ENCODE measurements at regions not wholly inside any gene's neighbourhood (a gene's known extent, or its start where the extent isn't known, plus 50 kb on each side); places are given as distances from the start of the nearest gene placed in this dataset.

DNA sequence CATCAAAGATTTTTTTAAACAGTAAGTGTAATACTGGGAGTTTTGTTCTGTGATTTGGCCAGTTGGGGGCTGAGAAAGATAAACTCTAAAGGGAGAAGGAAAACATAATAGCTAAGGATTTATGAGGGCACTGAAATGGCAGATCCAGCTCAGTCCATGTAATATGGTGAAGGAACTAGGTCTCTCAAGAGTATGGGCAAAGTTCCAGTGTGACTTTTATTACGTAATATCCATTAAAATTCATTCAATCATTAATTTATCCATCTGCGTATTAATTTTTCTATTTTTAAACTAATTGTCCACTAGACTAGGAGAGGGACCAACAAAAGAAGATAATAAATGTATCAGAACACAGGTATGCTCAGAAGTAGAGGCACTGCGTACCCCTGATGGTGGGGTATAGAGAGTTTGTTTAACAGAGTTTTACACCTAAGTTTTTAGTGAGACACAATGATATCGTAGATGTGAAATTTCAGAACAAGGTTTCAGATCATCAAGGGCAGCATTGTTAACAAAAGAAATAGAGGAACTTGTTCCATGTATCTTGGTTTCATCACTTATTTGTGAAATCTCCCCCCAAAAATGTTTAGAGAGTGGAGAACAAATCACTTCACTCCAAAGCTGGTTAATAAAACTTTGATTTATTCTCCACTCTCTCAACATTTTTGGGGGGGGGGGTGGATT, 351.1 kb downstream of the GRXCR1 start:
- DNase-seq (ENCODE audit: low read depth, low spot score): no peak

DNA sequence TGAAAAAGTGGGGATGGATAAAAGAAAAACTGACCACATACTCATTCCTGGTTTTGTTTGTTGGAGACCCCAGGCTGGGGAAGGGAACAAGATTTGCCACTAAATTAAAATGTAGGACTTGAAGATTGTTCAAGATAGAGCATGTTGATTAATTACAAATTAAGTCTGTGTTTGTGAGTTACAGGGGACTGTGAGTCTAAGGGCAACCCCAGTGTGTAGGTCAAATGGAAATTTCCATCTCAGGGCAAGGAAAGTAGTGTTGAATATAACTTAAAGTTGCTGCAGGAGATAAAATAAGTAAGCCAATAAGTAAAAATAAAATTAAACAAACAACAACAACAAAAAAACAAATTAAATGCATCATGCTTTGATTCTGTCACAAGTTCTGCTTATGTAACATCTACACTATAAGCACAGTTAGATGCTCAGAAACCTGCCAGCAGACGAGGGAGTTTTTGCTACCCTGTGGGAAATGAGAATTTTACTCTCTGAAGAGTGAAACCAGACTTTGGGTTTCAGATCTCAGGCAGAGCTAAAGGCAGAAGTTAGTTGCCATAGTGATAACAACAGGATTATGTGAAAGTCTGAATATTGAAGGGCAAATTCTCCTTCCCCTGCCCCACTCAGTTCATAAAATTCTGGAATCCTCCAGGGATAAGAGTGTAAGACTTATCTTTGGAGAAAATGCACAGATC, 352.3 kb downstream of the GRXCR1 start:
- no peak for DNase-seq (ENCODE audit: low read depth, low spot score)

DNA sequence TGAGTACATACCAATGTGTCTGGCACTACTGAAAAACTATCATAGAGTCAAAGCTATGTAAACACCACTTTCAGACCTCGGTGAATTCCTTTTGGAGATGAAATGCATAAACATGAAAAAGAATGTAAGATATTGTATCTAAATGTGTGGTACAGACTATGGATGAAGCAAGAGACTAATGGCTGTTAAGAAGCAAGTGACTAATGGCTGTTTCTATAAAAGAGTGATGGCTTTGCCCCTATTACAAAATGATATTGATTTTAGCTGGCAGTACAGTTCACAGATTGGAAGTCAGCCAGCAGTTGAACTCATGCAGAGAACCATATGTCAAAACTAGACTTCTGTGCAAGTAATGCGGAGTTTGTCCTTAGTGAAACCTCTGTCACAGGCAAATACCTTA, 359.3 kb downstream of the GRXCR1 start:
- DNase-seq (ENCODE audit: low read depth, low spot score): no peak

DNA sequence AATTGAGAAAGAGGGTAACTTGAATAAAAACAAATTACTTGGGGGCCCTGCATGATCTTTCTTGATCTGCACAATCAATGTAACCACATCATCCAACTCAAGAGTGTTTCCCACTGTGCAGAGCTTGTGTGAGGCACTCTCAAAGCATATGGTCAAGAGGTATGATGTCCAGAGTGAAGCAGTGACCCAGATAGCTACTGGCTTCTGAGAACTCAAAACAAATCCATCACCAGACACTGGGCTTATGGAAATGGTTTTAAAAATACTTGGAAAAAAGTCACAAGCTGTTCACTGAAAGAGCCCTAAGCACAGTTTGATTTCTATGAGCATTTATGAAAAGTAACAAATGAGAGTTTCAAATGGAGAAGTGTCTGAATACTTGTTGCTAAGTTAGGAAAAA, 361.0 kb downstream of the GRXCR1 start:
- no peak for DNase-seq (ENCODE audit: low read depth, low spot score)

DNA sequence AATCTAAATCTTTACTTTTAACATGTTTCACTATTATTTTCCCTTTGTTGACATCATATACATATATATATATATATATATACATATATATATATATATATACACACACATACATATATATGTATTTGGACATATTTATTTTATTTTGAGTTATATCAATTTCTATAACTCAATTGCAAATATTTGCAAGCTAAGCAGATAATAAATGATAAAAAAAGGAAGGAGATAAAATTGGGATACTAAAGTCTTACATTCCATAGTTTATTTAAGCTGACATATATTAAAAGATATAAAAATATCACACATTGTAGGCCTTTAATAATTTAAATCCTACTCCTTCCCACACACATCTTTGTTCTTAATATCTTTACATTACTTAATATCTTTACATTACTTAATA, 372.2 kb downstream of the GRXCR1 start:
- no peak for DNase-seq (ENCODE audit: low read depth, low spot score)

DNA sequence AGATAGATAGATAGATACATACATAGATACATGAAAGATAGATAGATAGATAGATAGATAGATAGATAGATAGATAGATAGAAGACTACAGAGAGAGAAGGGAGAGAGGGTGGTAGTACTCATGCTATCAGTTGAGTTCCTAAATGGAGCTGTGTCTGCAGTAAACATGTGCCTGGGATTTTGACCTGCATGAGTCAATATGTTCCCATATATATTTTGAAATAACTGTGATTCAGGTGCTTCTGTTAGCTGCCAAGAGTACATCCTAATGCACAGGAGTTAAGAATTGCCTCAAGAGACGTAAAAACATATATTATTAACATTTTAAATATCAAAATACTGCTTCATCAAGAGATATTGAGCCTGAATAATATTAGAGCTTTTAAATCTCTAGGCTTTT, 379.4 kb downstream of the GRXCR1 start:
- DNase-seq (ENCODE audit: low read depth, low spot score): no peak

DNA sequence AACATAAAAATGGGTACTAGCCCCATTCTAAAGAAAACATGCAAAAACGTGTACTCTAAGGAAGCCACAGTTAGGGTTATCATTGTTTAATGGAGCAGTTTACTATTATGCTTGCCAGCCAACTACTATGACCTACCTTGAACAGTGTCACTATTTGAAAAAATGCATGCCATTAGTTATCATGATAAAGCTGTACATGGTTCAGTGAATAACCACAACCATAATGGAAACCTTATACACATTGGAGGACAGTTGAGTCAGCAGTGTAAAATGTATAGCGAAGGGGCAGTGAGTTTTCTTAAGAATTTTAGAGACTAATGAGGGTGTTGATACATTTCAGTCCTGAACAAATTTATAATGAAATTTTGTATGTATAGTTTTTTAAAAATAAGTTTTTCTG, 381.9 kb downstream of the GRXCR1 start:
- no peak for DNase-seq (ENCODE audit: low read depth, low spot score)

DNA sequence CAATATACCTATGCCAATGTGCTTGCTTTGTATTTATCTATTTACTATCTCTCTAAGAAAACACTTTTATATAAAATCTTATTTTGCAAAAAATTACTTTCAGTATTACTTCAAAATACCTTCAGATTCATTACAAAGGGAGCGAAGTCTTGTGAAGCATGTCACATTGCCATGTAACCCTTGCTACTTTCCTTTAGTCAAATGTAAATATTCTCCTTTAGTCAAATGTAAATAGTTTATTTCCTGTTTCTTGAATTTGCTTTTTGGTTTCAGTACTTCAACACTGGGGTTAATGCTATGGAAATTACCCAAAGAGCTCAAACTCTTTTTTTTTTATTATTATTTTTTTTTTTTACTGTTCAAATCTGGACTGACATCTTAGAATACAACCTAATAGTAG, 383.3 kb downstream of the GRXCR1 start:
- no peak for DNase-seq (ENCODE audit: low read depth, low spot score)

DNA sequence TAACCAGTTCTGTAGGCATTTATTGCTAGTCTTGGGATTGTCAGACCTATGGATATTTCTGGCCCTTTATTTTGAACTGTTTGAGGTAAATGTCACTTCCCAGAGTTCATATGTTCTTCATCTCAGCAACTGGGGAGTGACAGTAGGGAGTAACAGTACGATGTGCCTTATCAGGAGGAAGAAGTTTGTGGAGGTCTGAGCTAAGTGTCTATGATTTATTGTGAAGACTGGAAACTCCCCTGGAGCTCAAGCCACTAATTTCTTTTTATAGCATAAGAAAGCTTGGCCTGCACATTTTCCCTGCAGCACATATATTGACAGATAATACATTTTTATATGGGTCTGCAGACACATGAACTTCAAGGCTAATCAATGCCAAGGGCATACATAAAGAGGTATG, 383.8 kb downstream of the GRXCR1 start:
- no peak for DNase-seq (ENCODE audit: low read depth, low spot score)

DNA sequence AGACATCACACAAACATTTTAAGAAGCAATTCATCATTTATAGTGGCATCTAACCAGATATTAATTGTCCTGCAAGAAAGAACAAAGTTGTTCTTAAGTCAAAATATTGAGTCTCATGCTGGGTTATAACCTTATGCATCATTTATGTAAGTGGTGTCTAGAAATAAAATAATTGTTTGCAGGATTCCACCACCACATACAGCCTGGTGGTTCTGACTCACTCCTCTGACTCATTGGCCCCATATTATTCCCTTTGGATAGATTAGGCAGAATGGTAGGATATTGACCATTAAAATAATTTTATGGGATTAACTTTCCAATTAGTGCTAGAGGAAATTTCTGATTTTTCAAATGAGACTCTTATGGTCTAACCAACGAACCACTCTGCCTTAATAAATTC, 384.5 kb downstream of the GRXCR1 start:
- DNase-seq (ENCODE audit: low read depth, low spot score): no peak

DNA sequence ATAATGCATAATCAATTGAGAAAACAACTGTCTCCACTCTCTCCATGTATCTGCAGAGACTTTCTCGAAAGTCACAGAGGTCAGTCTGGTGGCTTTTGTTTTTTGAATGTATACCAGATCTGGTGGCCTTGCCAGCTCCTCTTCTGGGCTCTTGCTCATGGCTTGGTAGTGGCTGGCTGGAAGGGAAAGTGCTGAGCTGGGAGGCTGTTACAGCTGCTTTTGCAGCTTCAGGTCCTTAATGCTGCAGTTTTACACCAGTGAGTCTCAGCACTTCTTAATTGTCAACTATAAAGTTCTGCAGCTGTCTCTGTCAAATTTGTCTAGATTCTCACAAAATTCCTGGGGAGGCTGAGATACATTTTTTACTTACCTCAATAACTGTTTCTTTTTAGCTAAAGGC, 390.0 kb downstream of the GRXCR1 start:
- DNase-seq (ENCODE audit: low read depth, low spot score): no peak

DNA sequence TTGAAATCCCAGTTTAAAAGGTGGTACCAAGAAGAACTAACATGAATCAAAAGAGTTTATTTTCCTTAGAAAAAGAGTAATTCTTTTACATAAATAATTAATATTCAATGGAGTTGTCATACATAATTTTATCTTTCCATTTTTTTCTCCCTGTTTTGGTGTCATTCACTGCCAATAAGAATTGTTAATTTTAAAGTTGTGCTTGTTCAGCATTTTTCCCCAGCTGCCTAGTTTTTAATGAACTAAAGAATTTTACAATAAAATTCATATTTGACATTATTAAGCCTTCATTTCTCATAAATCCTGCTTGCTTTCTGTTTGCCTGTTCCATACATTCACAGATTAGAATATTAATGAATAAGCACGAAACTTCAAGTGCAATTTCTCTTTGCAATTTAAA, 393.6 kb downstream of the GRXCR1 start:
- DNase-seq (ENCODE audit: low read depth, low spot score): no peak

DNA sequence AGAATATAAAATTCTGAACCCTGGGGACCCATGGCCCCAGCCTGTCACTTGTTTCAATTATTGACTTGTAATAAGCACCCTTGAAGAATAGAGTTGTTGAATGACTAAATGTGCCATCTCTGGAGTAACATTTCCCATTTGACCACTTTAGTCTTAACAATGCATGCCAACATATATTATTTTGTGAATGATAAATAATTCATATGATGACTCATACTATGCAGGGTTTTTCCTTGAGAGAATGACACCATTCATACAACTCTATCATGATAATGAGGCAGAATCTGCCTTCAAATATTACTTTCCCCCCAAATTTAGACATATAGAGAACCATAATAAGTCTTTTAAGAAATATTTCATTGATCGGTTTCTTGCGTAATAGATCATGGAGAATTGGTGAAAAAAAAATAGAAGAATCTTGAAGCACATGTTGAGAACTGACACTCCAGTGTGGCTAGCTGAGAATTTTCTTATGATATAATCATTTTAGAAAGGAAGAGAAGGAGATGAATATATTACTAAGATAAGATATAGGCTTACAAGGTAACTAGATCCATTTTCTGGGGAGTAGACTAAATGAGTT, 404.5 kb downstream of the GRXCR1 start:
- no peak for DNase-seq (ENCODE audit: low read depth, low spot score)

DNA sequence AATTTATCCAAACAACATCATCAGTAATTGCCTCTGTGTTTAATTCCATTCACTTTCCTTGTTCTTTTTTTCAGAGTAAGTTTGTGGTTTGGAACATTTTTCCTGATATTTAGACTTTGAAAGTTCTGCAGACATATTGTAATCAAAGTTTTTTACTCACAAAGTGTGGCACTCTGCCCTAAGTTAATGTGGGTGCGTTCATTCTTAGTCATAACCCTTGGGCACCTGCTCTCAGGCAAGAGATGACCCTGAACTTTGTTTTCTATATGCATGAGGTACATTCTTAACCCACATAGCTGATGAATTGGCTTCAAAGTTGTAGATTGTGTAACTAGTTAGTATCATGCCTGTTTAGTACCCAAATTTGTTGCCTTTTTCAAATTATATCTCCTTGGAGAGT, 424.3 kb downstream of the GRXCR1 start:
- DNase-seq (ENCODE audit: low read depth, low spot score): no peak

DNA sequence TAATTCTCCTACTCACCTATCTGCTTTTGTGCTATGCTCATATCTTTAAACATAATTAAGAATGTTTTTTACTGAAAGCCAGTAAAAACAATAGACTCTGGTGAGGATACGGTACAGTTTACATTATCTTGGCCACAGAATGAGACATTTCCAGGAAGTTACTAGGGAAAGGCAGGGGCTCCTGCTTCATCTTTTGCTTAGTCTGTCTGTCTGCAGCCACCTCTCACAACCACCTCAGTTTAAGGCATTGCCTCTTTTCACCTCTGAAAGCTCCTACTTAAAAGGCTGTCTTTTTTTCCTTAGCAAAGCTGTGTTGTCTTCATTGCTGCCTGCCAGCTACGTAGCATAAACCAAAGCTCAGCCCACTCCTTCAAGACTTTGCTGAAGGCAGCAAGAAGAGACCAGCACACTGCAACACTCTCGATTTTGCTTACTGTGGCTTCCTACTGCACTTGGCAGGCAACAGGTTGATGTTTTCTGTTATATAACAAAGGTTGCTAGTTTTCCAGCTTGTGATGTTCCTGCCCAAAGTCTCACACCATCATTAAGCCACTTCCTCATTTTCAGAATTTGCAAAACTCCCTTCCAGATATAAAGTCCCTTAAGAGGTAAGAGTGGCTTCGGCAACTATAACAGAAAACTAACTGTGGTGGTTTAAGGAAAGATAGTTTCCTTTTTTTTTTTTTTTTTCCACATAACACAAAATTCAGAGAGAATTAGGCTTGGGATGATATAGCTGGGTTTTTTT, 432.9 kb downstream of the GRXCR1 start:
- DNase-seq (ENCODE audit: low read depth, low spot score): no peak

DNA sequence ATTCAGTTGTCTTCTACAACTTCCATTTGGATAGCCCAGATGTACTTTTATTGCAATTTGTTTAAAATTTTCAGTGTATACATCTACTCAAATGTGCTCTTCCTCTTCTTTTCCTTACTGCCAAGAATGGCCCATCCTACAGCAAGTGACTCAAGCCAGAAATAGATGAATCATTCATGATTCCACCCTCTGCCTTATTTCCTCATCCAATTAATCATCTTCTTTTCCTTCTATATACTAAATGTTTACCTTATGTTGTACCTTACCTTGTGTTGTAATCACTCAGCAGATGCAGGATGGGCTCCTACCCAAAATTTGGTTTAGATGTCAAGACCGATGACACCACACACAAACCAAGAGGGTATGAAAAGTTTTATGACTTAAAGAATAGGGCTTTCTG, 437.8 kb downstream of the GRXCR1 start:
- DNase-seq (ENCODE audit: low read depth, low spot score): no peak

DNA sequence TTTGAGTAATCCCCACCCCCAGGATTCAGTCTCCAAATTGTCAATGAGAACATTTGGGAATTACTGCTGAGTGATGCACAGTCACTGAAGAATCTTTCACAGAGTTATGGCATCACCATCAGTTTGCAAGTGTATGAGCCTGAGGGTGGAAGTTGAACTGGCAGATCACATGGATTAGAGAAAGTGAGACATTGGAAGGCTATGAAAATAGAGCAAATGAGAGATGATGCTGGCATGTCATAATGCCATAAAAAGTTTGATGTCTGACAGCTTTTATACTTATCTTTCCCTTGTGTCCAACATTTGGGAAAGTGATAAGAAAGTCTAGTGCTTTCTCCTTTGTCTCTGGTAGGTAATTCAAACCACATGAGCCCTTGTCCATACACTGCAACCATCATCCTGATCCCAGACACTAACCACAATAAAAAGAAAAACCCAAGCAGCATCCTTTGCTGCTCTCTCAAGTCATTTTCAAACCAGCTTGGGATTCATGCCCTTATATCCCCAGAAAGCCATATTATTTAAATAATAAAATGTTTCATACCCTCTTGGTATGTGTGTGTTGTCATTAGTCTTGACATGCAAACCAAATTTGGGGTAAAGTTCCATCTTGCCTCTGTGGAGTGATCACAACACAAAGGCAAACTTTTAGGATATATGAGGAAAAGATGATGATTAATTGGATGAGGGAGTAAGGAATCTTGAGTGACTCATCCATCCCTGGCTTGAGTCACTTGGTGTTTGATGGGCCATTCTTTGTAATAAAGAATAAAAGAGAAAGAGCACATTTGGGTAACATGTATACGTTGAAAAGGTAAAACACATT, 438.9 kb downstream of the GRXCR1 start:
- no peak for DNase-seq (ENCODE audit: low read depth, low spot score)

DNA sequence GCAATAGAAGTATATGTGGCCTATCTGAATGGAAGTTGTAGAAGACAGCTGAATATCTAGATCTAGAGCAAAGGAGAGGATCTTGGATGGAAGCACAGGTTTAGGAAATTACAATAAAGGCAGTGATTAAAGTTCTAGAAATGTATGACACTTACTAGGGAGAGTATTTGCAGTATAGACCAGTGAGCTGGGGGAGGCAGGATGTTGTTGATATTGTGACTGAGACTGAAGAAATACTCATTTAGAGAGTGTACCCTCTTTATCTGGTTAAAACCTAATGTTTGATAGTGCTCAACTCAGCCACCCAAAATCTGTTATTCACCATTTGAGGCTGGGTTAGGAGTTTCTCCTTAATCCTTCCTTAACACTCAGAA, 439.5 kb downstream of the GRXCR1 start:
- DNase-seq (ENCODE audit: low read depth, low spot score): no peak

DNA sequence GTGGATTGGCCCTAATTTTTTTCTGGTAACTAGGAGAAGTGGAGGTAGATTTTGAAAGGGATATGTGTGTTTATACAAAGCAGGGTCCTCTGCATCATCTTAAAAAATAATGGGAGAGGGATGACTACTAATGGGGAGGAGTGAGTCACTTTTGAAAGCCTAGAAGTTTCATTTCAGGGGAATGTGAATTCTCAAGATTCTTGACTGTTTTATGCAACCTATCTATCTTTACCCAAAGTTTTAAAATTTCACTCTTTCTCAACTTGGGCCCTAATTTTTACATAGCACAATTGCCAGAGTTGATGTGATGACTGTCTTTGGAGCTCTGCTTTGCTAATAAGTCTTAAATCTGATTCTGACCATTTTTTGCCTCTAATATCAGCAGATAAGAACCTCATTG, 445.2 kb downstream of the GRXCR1 start:
- no peak for DNase-seq (ENCODE audit: low read depth, low spot score)

DNA sequence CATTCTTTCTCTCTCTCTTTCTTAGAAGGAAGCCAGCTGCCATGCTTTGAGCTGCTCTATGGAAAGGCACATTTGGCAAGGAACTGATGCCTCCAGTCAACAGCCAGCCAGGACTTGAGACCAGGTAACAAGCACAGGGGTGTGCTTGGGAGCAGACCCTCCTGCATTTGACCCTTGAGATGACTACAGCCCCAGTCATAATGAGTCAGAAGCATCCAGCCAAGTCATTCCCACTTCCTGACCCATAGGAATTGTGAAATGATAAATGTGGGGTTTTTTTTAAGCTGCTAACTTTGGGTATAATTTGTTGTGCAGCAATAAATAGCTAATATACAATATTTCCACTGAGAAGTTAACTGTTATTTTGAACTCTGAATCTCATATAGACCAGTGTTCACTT, 446.9 kb downstream of the GRXCR1 start:
- DNase-seq (ENCODE audit: low read depth, low spot score): no peak

DNA sequence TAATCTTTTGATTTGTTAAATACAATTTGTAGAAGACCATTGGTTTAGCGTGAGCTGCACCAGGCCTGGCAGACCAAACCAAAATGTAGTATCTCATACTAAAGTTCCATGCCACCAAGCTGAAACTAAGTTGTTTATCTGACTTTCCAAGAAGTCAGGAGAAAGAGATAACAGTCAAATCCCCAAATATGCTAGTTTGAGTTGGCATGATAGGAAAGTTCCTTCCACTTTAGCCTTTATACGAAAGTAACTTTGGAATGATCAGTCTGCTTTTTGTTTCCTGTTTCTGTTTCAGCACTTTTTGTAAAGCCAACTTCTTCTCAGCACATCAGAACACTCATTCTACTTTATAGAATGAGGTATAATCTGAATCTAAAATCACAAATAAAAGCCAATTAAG, 449.2 kb downstream of the GRXCR1 start:
- DNase-seq (ENCODE audit: low read depth, low spot score): no peak

DNA sequence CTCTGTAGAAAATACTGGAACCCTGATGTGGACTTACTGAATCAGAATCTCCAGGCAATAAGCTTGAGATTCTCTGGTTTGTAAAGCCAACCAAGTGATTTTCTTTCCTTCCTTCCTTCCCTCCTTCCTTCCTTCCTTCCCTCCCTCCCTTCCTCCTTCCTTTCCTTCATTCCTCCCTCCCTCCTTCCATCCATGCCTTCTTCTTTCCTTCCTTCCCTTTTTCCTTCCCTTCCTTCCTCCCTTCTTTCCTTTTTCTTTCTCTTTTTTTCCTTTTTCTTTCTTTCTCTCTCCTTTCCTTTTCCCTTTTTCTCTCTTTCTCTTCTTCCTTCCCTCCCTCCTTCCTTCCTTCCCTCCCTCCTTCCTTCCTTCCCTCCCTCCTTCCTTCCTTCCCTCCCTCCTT, 450.8 kb downstream of the GRXCR1 start:
- no peak for DNase-seq (ENCODE audit: low read depth, low spot score)
